ENCODE measurements at regions not wholly inside any gene's neighbourhood (a gene's known extent, or its start where the extent isn't known, plus 50 kb on each side); places are given as distances from the start of the nearest gene placed in this dataset.
"Not testable (repeated sequence)": the region's sequence is repeated elsewhere in the genome, so short reads cannot be mapped to it uniquely, and the experiment has no call there.

DNA sequence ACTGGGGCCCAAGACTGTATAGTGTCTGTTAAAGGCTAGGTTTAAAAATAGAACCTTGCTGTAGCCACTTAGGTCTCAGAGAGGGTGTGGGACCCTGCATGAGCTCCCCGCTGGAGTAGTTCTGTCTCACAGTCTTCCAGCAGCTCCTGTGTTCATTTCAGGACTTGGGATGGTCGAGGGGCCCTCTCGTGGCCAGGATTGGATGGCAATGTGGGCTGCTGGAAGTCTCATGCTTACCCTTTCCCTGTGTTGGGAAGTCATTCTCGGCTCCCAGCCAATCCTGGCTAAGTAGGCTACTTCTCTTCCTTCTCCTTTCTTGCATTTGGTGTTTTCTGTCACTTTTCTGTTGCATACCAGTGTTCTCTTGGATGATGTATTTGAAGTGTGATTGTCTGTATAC is 284.0 kb upstream of the GCFC2 start (continued):
- TF ChIP-seq, protein P1, sequence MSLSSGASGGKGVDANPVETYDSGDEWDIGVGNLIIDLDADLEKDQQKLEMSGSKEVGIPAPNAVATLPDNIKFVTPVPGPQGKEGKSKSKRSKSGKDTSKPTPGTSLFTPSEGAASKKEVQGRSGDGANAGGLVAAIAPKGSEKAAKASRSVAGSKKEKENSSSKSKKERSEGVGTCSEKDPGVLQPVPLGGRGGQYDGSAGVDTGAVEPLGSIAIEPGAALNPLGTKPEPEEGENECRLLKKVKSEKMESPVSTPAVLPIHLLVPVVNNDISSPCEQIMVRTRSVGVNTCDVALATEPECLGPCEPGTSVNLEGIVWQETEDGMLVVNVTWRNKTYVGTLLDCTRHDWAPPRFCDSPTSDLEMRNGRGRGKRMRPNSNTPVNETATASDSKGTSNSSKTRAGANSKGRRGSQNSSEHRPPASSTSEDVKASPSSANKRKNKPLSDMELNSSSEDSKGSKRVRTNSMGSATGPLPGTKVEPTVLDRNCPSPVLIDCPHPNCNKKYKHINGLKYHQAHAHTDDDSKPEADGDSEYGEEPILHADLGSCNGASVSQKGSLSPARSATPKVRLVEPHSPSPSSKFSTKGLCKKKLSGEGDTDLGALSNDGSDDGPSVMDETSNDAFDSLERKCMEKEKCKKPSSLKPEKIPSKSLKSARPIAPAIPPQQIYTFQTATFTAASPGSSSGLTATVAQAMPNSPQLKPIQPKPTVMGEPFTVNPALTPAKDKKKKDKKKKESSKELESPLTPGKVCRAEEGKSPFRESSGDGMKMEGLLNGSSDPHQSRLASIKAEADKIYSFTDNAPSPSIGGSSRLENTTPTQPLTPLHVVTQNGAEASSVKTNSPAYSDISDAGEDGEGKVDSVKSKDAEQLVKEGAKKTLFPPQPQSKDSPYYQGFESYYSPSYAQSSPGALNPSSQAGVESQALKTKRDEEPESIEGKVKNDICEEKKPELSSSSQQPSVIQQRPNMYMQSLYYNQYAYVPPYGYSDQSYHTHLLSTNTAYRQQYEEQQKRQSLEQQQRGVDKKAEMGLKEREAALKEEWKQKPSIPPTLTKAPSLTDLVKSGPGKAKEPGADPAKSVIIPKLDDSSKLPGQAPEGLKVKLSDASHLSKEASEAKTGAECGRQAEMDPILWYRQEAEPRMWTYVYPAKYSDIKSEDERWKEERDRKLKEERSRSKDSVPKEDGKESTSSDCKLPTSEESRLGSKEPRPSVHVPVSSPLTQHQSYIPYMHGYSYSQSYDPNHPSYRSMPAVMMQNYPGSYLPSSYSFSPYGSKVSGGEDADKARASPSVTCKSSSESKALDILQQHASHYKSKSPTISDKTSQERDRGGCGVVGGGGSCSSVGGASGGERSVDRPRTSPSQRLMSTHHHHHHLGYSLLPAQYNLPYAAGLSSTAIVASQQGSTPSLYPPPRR (CRISPR knock-in tag; IDR thresholded peaks at IDR 0.05; ENCODE audit: borderline replicate concordance) = no peak
- no peak for TF ChIP-seq ARNT (IDR thresholded peaks at IDR 0.05)

DNA sequence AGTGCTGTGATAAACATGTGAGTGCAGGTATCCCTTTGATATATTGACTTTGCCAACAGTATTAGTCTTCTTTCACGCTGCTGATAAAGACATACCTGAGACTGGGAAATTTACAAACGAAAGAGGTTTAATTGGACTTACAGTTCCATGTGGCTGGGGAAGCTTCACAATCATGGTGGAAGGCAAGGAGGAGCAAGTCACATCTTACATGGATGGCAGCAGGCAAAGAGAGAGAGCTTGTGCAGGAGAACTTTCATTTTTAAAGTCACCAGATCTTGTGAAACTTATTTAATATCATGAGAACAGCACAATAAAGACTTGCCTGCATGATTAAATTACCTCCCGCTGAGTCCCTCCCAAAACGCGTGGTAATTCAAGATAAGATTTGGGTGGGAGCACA is 277.9 kb upstream of the GCFC2 start:
- H4K20me1 ChIP-seq (ENCODE audit: insufficient read depth, low read length); H3K4me3 ChIP-seq (replicated peaks in 1 of 3; ENCODE audit: insufficient read depth in 1 of 3, low read depth in 2 of 3, low read length in 3 of 3); DNase-seq (ENCODE audit: low spot score); intact Hi-C loops (cut with micrococcal nuclease; ENCODE audit: unreplicated experiment); ATAC-seq; FAIRE-seq; in situ Hi-C loops (cut with HindIII; ENCODE audit: extremely low pct_ligation_motif_present, low pct_unique_long_range_greater_than_20kb); H2AFZ ChIP-seq (ENCODE audit: low read length); POLR2A ChIA-PET; H3K27me3 ChIP-seq (ENCODE audit: control insufficient read depth in 1 of 2, insufficient read depth in 2 of 2, low read length in 2 of 2); H3K4me1 ChIP-seq (ENCODE audit: insufficient read depth, low read length); H3K9ac ChIP-seq (ENCODE audit: insufficient read depth, low read depth, low read length); H3K36me3 ChIP-seq (replicated peaks in 1 of 2; ENCODE audit: control insufficient read depth in 1 of 2, insufficient read depth in 2 of 2, low read length in 2 of 2); H3K4me2 ChIP-seq (ENCODE audit: low read depth, low read length); H3K79me2 ChIP-seq (ENCODE audit: insufficient read depth, low read length); CTCF ChIA-PET (ENCODE audit: low intra/inter-chr PET ratio, low total read pairs); H3K9me3 ChIP-seq (ENCODE audit: low read length); BruUV-seq (replicated peaks); H3K27ac ChIP-seq (ENCODE audit: extremely low read length, insufficient read depth, low read length): not testable (repeated sequence)
- peak; percentile 57; the same call in 1 of the 2 replicates for TF ChIP-seq ZNF431 (CRISPR knock-in tag; IDR thresholded peaks at IDR 0.05; ENCODE audit: borderline replicate concordance, low read depth)
- WGBS (ENCODE audit: low lambda C conversion rate) = 46% methylated on average over 5 of the region's 5 CpGs
